ENCODE measurements at regions not wholly inside any gene's neighbourhood (a gene's known extent, or its start where the extent isn't known, plus 50 kb on each side); places are given as distances from the start of the nearest gene placed in this dataset.

DNA sequence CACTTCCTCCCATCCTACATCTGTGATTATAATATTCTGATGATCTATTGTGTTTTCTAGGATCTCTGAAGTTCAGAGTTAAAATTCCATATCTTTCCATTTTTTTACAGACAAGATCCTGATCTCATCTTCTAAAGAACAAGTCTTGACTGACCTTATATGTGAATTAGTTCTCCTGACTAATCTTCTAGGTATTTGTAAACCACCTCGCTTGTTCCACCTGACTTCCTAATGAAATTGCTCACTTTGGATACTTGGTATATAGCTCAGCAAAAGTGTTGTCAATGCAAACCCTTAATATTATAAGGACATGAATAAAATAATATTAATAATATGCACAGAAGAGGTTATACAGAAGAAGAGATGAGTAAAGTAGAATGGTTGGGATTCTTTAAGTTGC is 68.2 kb upstream of the NR4A3 start:
- TF ChIP-seq, protein P1, sequence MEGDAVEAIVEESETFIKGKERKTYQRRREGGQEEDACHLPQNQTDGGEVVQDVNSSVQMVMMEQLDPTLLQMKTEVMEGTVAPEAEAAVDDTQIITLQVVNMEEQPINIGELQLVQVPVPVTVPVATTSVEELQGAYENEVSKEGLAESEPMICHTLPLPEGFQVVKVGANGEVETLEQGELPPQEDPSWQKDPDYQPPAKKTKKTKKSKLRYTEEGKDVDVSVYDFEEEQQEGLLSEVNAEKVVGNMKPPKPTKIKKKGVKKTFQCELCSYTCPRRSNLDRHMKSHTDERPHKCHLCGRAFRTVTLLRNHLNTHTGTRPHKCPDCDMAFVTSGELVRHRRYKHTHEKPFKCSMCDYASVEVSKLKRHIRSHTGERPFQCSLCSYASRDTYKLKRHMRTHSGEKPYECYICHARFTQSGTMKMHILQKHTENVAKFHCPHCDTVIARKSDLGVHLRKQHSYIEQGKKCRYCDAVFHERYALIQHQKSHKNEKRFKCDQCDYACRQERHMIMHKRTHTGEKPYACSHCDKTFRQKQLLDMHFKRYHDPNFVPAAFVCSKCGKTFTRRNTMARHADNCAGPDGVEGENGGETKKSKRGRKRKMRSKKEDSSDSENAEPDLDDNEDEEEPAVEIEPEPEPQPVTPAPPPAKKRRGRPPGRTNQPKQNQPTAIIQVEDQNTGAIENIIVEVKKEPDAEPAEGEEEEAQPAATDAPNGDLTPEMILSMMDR (IDR thresholded peaks at IDR 0.05; ENCODE audit: borderline replicate concordance, extremely low read depth, low read length, poor library complexity, severe bottlenecking), result no peak
- no peak for TF ChIP-seq EZH2 (IDR thresholded peaks at IDR 0.05; ENCODE audit: borderline replicate concordance, low read depth, low read length, severe bottlenecking)

Data from DND-41 (cell line).